K562 (cell line): ENCODE measurements at regions not wholly inside any gene's neighbourhood (a gene's known extent, or its start where the extent isn't known, plus 50 kb on each side); places are given as distances from the start of the nearest gene placed in this dataset.

Experiments
- ATAC-seq: fragments of 200-7000 bp; cut with Tn5 transposase; 3 replicates; pipeline ENCODE4 v1.9.1; 2020; ENCODE audit warnings: moderate library complexity
- BruUV-seq: library from RNA; stranded (reverse); fragments of 400-500 nt; replicated peaks from 2 replicates; lab custom pipeline; 2021; lab: Mats Ljungman, UMichigan
- CTCF ChIA-PET: fragments of 300-600 bp; formaldehyde crosslinking; extraction: SDS; loops from one replicate; lab custom pipeline; 2021; ENCODE audit warnings: low intra/inter-chr PET ratio; lab: Yijun Ruan, JAX
- POLR2A ChIA-PET: fragments of 300-600, 350-650 bp; sonication (Branson Sonifier 250); formaldehyde crosslinking; extraction: SDS; loops from one replicate; lab custom pipeline; 2021; ENCODE audit warnings: antibody characterized with exemption, inconsistent platforms; lab: Yijun Ruan, JAX
- DNase-seq, 4 experiments: peaks; one replicate each; pipeline versions ENCODE4 v3.0.0 to v3.0.0-alpha.2; 2011 to 2018; ENCODE audit warnings: low spot score in 3 of 4, mixed read lengths in 3 of 4; ENCODE audit errors: extremely low read depth in 1 of 4
- FAIRE-seq: peaks from 2 replicates; lab custom pipeline; 2011; peaks lifted over from hg19 to GRCh38; lab: Jason Lieb, UNC
- H2AFZ ChIP-seq: 2 replicates; pipeline ENCODE4 v1.6.0; 2011; ENCODE audit warnings: low read depth, low read length, control low read depth, inconsistent platforms
- H3K27ac ChIP-seq: fragments of 200-600 bp; 3 replicates; pipeline ENCODE4 v1.8.0; 2011; ENCODE audit warnings: low read depth, mild to moderate bottlenecking, control low read depth, inconsistent platforms, low read length, moderate library complexity, mixed read lengths; ENCODE audit errors: extremely low read depth
- H3K27me3 ChIP-seq, 2 experiments: fragments of 300-600 bp in 1 of 2; 2 replicates in 1 of 2; 3 replicates in 1 of 2; pipeline versions ENCODE4 v1.6.0 to v1.8.0; 2011; ENCODE audit warnings: inconsistent platforms in 2 of 2, low read length in 2 of 2, mild to moderate bottlenecking in 1 of 2, mixed read lengths in 1 of 2, moderate library complexity in 1 of 2; ENCODE audit not compliant: control insufficient read depth in 2 of 2, insufficient read depth in 2 of 2
- H3K36me3 ChIP-seq: fragments of 300-600 bp; 3 replicates; pipeline ENCODE4 v1.8.0; 2011; ENCODE audit warnings: mild to moderate bottlenecking, low read length, inconsistent platforms; ENCODE audit not compliant: control insufficient read depth, insufficient read depth
- H3K4me1 ChIP-seq, 2 experiments: fragments of 200-600 bp in 1 of 2; replicated peaks in 1 of 2; 2 replicates in 1 of 2; 3 replicates in 1 of 2; pipeline versions ENCODE4 v1.5.1 to v1.8.0; 2011; ENCODE audit warnings: inconsistent platforms in 2 of 2, low read length in 2 of 2, mild to moderate bottlenecking in 1 of 2, mixed read lengths in 1 of 2, moderate library complexity in 1 of 2; ENCODE audit not compliant: control insufficient read depth in 2 of 2, insufficient read depth in 2 of 2
- H3K4me2 ChIP-seq: 2 replicates; pipeline ENCODE4 v1.6.1; 2011; ENCODE audit warnings: low read length, control low read depth, inconsistent platforms, mixed read lengths; ENCODE audit not compliant: insufficient read depth
- H3K4me3 ChIP-seq: fragments of 200-600 bp; sonication (generic), shearing (Covaris generic); 2 replicates; pipeline ENCODE4 v1.5.1; 2016; ENCODE audit warnings: control low read depth, inconsistent platforms
- H3K79me2 ChIP-seq: fragments of 200-600 bp; 3 replicates; pipeline ENCODE4 v1.8.0; 2011; ENCODE audit warnings: low read length, inconsistent platforms; ENCODE audit not compliant: control insufficient read depth, insufficient read depth
- H3K9ac ChIP-seq, 2 experiments: 2 replicates each; pipeline versions ENCODE4 v1.6.0 to v1.6.1; 2011; ENCODE audit warnings: low read depth in 2 of 2, low read length in 2 of 2, control low read depth in 1 of 2, inconsistent platforms in 1 of 2, mild to moderate bottlenecking in 1 of 2, mixed read lengths in 1 of 2; ENCODE audit not compliant: insufficient read depth in 1 of 2
- H3K9me1 ChIP-seq: one replicate; pipeline ENCODE4 v1.6.0; 2011; ENCODE audit warnings: inconsistent platforms, mild to moderate bottlenecking, low read length, moderate library complexity; ENCODE audit not compliant: control insufficient read depth, insufficient read depth
- H3K9me3 ChIP-seq: replicated peaks from 2 replicates; pipeline ENCODE4 v1.5.1; 2011; ENCODE audit warnings: low read depth, low read length, inconsistent platforms; ENCODE audit not compliant: control insufficient read depth, insufficient read depth
- H4K20me1 ChIP-seq: replicated peaks from 2 replicates; pipeline ENCODE4 v1.6.1; 2011; ENCODE audit warnings: low read length, inconsistent platforms, mixed read lengths; ENCODE audit not compliant: control insufficient read depth, insufficient read depth
- C11orf30 ChIP-seq: fragments of 450-650 bp; IDR thresholded peaks from 2 replicates; pipeline ENCODE4 v1.6.1; 2016; ENCODE audit warnings: low read depth, mild to moderate bottlenecking
- MAFF ChIP-seq: IDR thresholded peaks from 2 replicates; pipeline ENCODE4 v1.6.1; 2012; ENCODE audit warnings: low read length, improper control_type of control experiment
- MAFG ChIP-seq: fragments of 450-650 bp; conservative IDR thresholded peaks from 2 replicates; pipeline ENCODE4 v1.6.1; 2016; ENCODE audit warnings: missing genetic modification characterization, missing compliant biosample characterization
- MAFK ChIP-seq: IDR thresholded peaks from 2 replicates; pipeline ENCODE4 v1.6.1; 2011; ENCODE audit warnings: low read length, improper control_type of control experiment
- NR1H2 ChIP-seq: sonication (generic); formaldehyde crosslinking; IDR thresholded peaks from 2 replicates; pipeline ENCODE4 v1.4.0; 2020; ENCODE audit warnings: mild to moderate bottlenecking, missing genetic modification reagents
- ZNF316 ChIP-seq: fragments of 450-650 bp; IDR thresholded peaks from 2 replicates; pipeline ENCODE4 v1.6.1; 2016
- WGBS: fragments of 100-300 bp; shearing (Covaris generic); methylation state at CpG from one replicate; pipeline ENCODE4 v1.1.6; 2016; ENCODE audit warnings: low coverage, mixed read lengths; ENCODE audit not compliant: insufficient coverage; ENCODE audit errors: missing lambda C conversion rate; 5-methylcytosine and 5-hydroxymethylcytosine counted together
- in situ Hi-C: fragments of 300-500 bp; cut with MboI; formaldehyde crosslinking; loops from 4 replicates; pipeline ENCODE4 v1.15.0; 2018; ENCODE audit warnings: inconsistent platforms, mixed read lengths
- intact Hi-C: fragments of 100-400 bp; cut with micrococcal nuclease; formaldehyde crosslinking; loops from 2 replicates; pipeline ENCODE4 v1.14.2; 2022
- TF ChIP-seq, protein P1 (sequence below): sonication (generic); formaldehyde crosslinking; IDR thresholded peaks from 2 replicates; pipeline ENCODE4 v1.8.0; 2022; ENCODE audit warnings: mild to moderate bottlenecking, missing genetic modification reagents

GRCh38 chr18:50465211-50466153 is 90.6 kb downstream of the SKA1 start:
- intact Hi-C loops: no loop called here
- ChIA-PET POLR2A (no interaction called here), CTCF (no interaction called here)
- H3K36me3 ChIP-seq: no peaks in the 10 kb centered on the region
- FAIRE-seq (no peak), ATAC-seq (no peak), DNase-seq (no peak)
- H3K4me2 ChIP-seq: no peak overlapping the region
- no peak overlapping the region for H3K4me3 ChIP-seq
- 4% methylated on average over 7 of the region's 7 CpGs for WGBS
- BruUV-seq: no TSS peak
- TF ChIP-seq NR1H2 (CRISPR knock-in tag) (no peak), ZNF316 (peak; percentile 72), C11orf30 (peak; percentile 45), MAFF (peak; percentile 31; the same call in 1 of the 2 replicates), MAFG (tag) (peak; percentile 31; the same call in 1 of the 2 replicates), MAFK (peak; percentile 25; the same call in 1 of the 2 replicates)
- TF ChIP-seq, protein P1, sequence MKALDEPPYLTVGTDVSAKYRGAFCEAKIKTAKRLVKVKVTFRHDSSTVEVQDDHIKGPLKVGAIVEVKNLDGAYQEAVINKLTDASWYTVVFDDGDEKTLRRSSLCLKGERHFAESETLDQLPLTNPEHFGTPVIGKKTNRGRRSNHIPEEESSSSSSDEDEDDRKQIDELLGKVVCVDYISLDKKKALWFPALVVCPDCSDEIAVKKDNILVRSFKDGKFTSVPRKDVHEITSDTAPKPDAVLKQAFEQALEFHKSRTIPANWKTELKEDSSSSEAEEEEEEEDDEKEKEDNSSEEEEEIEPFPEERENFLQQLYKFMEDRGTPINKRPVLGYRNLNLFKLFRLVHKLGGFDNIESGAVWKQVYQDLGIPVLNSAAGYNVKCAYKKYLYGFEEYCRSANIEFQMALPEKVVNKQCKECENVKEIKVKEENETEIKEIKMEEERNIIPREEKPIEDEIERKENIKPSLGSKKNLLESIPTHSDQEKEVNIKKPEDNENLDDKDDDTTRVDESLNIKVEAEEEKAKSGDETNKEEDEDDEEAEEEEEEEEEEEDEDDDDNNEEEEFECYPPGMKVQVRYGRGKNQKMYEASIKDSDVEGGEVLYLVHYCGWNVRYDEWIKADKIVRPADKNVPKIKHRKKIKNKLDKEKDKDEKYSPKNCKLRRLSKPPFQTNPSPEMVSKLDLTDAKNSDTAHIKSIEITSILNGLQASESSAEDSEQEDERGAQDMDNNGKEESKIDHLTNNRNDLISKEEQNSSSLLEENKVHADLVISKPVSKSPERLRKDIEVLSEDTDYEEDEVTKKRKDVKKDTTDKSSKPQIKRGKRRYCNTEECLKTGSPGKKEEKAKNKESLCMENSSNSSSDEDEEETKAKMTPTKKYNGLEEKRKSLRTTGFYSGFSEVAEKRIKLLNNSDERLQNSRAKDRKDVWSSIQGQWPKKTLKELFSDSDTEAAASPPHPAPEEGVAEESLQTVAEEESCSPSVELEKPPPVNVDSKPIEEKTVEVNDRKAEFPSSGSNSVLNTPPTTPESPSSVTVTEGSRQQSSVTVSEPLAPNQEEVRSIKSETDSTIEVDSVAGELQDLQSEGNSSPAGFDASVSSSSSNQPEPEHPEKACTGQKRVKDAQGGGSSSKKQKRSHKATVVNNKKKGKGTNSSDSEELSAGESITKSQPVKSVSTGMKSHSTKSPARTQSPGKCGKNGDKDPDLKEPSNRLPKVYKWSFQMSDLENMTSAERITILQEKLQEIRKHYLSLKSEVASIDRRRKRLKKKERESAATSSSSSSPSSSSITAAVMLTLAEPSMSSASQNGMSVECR: no peak
- H4K20me1 ChIP-seq: no peaks in the 10 kb centered on the region
- H3K79me2 ChIP-seq: no peaks in the 10 kb centered on the region
- peaks cover 0 to 3% of the 10 kb centered on the region in 2 experiments; a peak in 2 of 5 replicates for H3K27me3 ChIP-seq
- H2AFZ ChIP-seq: no peak overlapping the region
- no peaks in the 10 kb centered on the region for H3K4me1 ChIP-seq
- H3K27ac ChIP-seq: no peak overlapping the region
- H3K9ac ChIP-seq: no peak overlapping the region
- H3K9me1 ChIP-seq: no peaks in the 10 kb centered on the region
- in situ Hi-C loops: no loop called here
- H3K9me3 ChIP-seq: no peaks in the 10 kb centered on the region
